H9 (cell line): ENCODE measurements at regions not wholly inside any gene's neighbourhood (a gene's known extent, or its start where the extent isn't known, plus 50 kb on each side); places are given as distances from the start of the nearest gene placed in this dataset.

Experiments
- DNase-seq: peaks from one replicate; pipeline ENCODE4 v3.0.0-alpha.2; 2017
- H2AFZ ChIP-seq: one replicate; pipeline ENCODE4 v1.6.1; 2013; ENCODE audit warnings: mild to moderate bottlenecking, low read length, control low read depth, moderate library complexity
- H2AK5ac ChIP-seq: 2 replicates; pipeline ENCODE4 v1.6.1; 2013; ENCODE audit warnings: low read length, control low read depth, mixed read lengths; ENCODE audit not compliant: insufficient read length
- H2BK120ac ChIP-seq: one replicate; pipeline ENCODE4 v1.6.1; 2013; ENCODE audit warnings: low read depth, mild to moderate bottlenecking, low read length, control low read depth, inconsistent platforms; ENCODE audit not compliant: poor library complexity, severe bottlenecking
- H2BK12ac ChIP-seq: 2 replicates; pipeline ENCODE4 v1.6.1; 2013; ENCODE audit warnings: low read length, control low read depth, mixed read lengths, low read depth; ENCODE audit not compliant: insufficient read length
- H2BK15ac ChIP-seq: 2 replicates; pipeline ENCODE4 v1.6.1; 2013; ENCODE audit warnings: low read depth, low read length, control low read depth
- H2BK20ac ChIP-seq: one replicate; pipeline ENCODE4 v1.6.1; 2013; ENCODE audit warnings: low read depth, mild to moderate bottlenecking, low read length, control low read depth, inconsistent platforms; ENCODE audit not compliant: poor library complexity, severe bottlenecking
- H2BK5ac ChIP-seq: 2 replicates; pipeline ENCODE4 v1.6.1; 2013; ENCODE audit warnings: low read length, control low read depth, mixed read lengths; ENCODE audit not compliant: insufficient read length
- H3K14ac ChIP-seq: 2 replicates; pipeline ENCODE4 v1.6.1; 2013; ENCODE audit warnings: low read length, control low read depth; ENCODE audit not compliant: insufficient read depth
- H3K18ac ChIP-seq: 2 replicates; pipeline ENCODE4 v1.6.1; 2013; ENCODE audit warnings: low read depth, mild to moderate bottlenecking, mixed read lengths, low read length, control low read depth; ENCODE audit not compliant: insufficient read length
- H3K23ac ChIP-seq: 2 replicates; pipeline ENCODE4 v1.6.1; 2013; ENCODE audit warnings: low read length, control low read depth, mixed read lengths, low read depth; ENCODE audit not compliant: insufficient read length
- H3K23me2 ChIP-seq: 2 replicates; pipeline ENCODE4 v1.6.1; 2013; ENCODE audit warnings: low read depth, mild to moderate bottlenecking, mixed read lengths, low read length, control low read depth; ENCODE audit not compliant: insufficient read length, poor library complexity, severe bottlenecking
- H3K27ac ChIP-seq: 2 replicates; pipeline ENCODE4 v1.5.1; 2013; ENCODE audit warnings: low read length, control low read depth, mixed read lengths, low read depth; ENCODE audit not compliant: insufficient read length
- H3K27me3 ChIP-seq: 2 replicates; pipeline ENCODE4 v1.6.1; 2013; ENCODE audit warnings: low read length, control low read depth, inconsistent platforms; ENCODE audit not compliant: insufficient read depth
- H3K4ac ChIP-seq: 2 replicates; pipeline ENCODE4 v1.6.1; 2013; ENCODE audit warnings: low read depth, mild to moderate bottlenecking, control low read depth, inconsistent platforms, low read length, moderate library complexity
- H3K4me1 ChIP-seq: 2 replicates; pipeline ENCODE4 v1.6.1; 2013; ENCODE audit warnings: low read length, control low read depth, inconsistent platforms; ENCODE audit not compliant: insufficient read depth
- H3K4me2 ChIP-seq: 2 replicates; pipeline ENCODE4 v1.6.1; 2013; ENCODE audit warnings: low read length, control low read depth, mixed read lengths; ENCODE audit not compliant: insufficient read length, insufficient read depth
- H3K56ac ChIP-seq: 2 replicates; pipeline ENCODE4 v1.6.1; 2013; ENCODE audit warnings: low read depth, mild to moderate bottlenecking, mixed read lengths, low read length, control low read depth; ENCODE audit not compliant: insufficient read length
- H3K79me1 ChIP-seq: 2 replicates; pipeline ENCODE4 v1.6.1; 2013; ENCODE audit warnings: low read depth, mild to moderate bottlenecking, moderate library complexity, low read length, control low read depth, inconsistent platforms; ENCODE audit not compliant: insufficient read depth, poor library complexity, severe bottlenecking
- H3K79me2 ChIP-seq: 2 replicates; pipeline ENCODE4 v1.6.1; 2013; ENCODE audit warnings: low read length, control low read depth, inconsistent platforms; ENCODE audit not compliant: insufficient read depth
- H3K9ac ChIP-seq: 2 replicates; pipeline ENCODE4 v1.6.1; 2013; ENCODE audit warnings: low read length, control low read depth, mixed read lengths; ENCODE audit not compliant: insufficient read length; ENCODE audit errors: extremely low read depth
- H3K9me3 ChIP-seq: one replicate; pipeline ENCODE4 v1.6.1; 2013; ENCODE audit warnings: low read depth, low read length, inconsistent platforms; ENCODE audit not compliant: control insufficient read depth
- H3T11ph ChIP-seq: one replicate; pipeline ENCODE4 v1.6.1; 2013; ENCODE audit warnings: mild to moderate bottlenecking, low read length, control low read depth, inconsistent platforms
- H4K20me1 ChIP-seq: one replicate; pipeline ENCODE4 v1.6.1; 2013; ENCODE audit not compliant: control insufficient read depth, insufficient read length, insufficient read depth
- H4K5ac ChIP-seq: 2 replicates; pipeline ENCODE4 v1.6.1; 2013; ENCODE audit warnings: low read depth, mild to moderate bottlenecking, mixed read lengths, low read length, control low read depth; ENCODE audit not compliant: insufficient read length
- H4K8ac ChIP-seq: replicated peaks from 2 replicates; pipeline ENCODE4 v1.6.1; 2013; ENCODE audit warnings: low read length, control low read depth, mixed read lengths, low read depth; ENCODE audit not compliant: insufficient read length
- H4K91ac ChIP-seq: 2 replicates; pipeline ENCODE4 v1.6.1; 2013; ENCODE audit warnings: low read depth, mild to moderate bottlenecking, moderate library complexity, mixed read lengths, low read length, control low read depth; ENCODE audit not compliant: insufficient read length
- H3K27ac Mint-ChIP-seq, 3 experiments: 2 replicates in 2 of 3; 3 replicates in 1 of 3; pipeline ENCODE4 v1.8.0; 2020 to 2021; ENCODE audit warnings: mixed read lengths in 3 of 3, mild to moderate bottlenecking in 1 of 3, moderate library complexity in 1 of 3
- H3K27me3 Mint-ChIP-seq: 2 replicates; pipeline ENCODE4 v1.8.0; 2021; ENCODE audit warnings: low read depth, mild to moderate bottlenecking, moderate library complexity, mixed read lengths
- H3K36me3 Mint-ChIP-seq, 3 experiments: 2 replicates in 2 of 3; 3 replicates in 1 of 3; pipeline ENCODE4 v1.8.0; 2020 to 2021; ENCODE audit warnings: low read depth in 3 of 3, mixed read lengths in 3 of 3; ENCODE audit not compliant: insufficient read depth in 1 of 3
- H3K4me1 Mint-ChIP-seq, 2 experiments: 2 replicates each; pipeline ENCODE4 v1.8.0; 2020; ENCODE audit warnings: mixed read lengths in 2 of 2
- H3K4me3 Mint-ChIP-seq, 2 experiments: 2 replicates in 1 of 2; 3 replicates in 1 of 2; pipeline ENCODE4 v1.8.0; 2020 to 2021; ENCODE audit warnings: mild to moderate bottlenecking in 2 of 2, mixed read lengths in 2 of 2, moderate library complexity in 1 of 2
- H3K9me3 Mint-ChIP-seq, 2 experiments: 2 replicates in 1 of 2; 3 replicates in 1 of 2; pipeline ENCODE4 v1.8.0; 2020; ENCODE audit warnings: mild to moderate bottlenecking in 2 of 2, mixed read lengths in 2 of 2, moderate library complexity in 1 of 2
- CTCF ChIP-seq: fragments of 200-600 bp; sonication (generic); conservative IDR thresholded peaks from 3 replicates; pipeline ENCODE4 v1.8.0; 2021; ENCODE audit warnings: antibody characterized with exemption, mild to moderate bottlenecking
- WGBS: extraction: QIAGEN DNeasy Blood & Tissue Kit; methylation state at CpG from one replicate; pipeline ENCODE4 v1.1.7; 2013; ENCODE audit warnings: missing lambda C conversion rate, low lambda C conversion rate, mixed read lengths; ENCODE audit not compliant: insufficient read length; ENCODE audit errors: extremely low coverage; 5-methylcytosine and 5-hydroxymethylcytosine counted together

- WGBS: no CpG with 5 or more reads among the region's 8 CpGs
- H3K9me3 ChIP-seq: no peaks in the 10 kb centered on the region
- H3K4me1 Mint-ChIP-seq: no peaks in the 10 kb centered on the region
Measured at GRCh38 chr3:14016900-14017475, 107.7 kb downstream of the CHCHD4 start.

More at GRCh38 chr3:14016900-14017475, 107.7 kb downstream of the CHCHD4 start:
- Histone ChIP-seq H3K23ac (no peak overlapping the region), H3K18ac (no peak overlapping the region), H3K27ac (no peak overlapping the region), H3K4me2 (no peak overlapping the region), H3K9ac (no peak overlapping the region), H2BK5ac (no peak overlapping the region), H3K23me2 (no peaks in the 10 kb centered on the region), H4K8ac (no peak overlapping the region), H2BK12ac (no peak overlapping the region), H3K4me1 (no peaks in the 10 kb centered on the region), H3K27me3 (no peaks in the 10 kb centered on the region), H3K14ac (no peak overlapping the region; the same call in 1 of the 2 replicates), H2BK120ac (no peak overlapping the region), H3K79me2 (no peaks in the 10 kb centered on the region), H2AK5ac (no peak overlapping the region), H4K5ac (no peak overlapping the region), H2BK15ac (no peak overlapping the region), H2AFZ (no peak overlapping the region), H4K20me1 (no peaks in the 10 kb centered on the region), H4K91ac (no peak overlapping the region), H3T11ph (no peak overlapping the region), H3K56ac (no peak overlapping the region), H3K79me1 (no peaks in the 10 kb centered on the region), H2BK20ac (no peak overlapping the region), H3K4ac (no peak overlapping the region)
- H3K36me3 Mint-ChIP-seq: no peaks in the 10 kb centered on the region
- no peak for TF ChIP-seq CTCF
- no peak overlapping the region for H3K27ac Mint-ChIP-seq
- H3K4me3 Mint-ChIP-seq: no peak overlapping the region
- peaks cover 28 to 86% of the 10 kb centered on the region in 2 experiments for H3K9me3 Mint-ChIP-seq
- DNase-seq: no peak
- H3K27me3 Mint-ChIP-seq: peaks cover 3% of the 10 kb centered on the region; the same call in 1 of the 2 replicates
